Chondrocyte (in vitro differentiated cells): ENCODE measurements at regions not wholly inside any gene's neighbourhood (a gene's known extent, or its start where the extent isn't known, plus 50 kb on each side); places are given as distances from the start of the nearest gene placed in this dataset.
"Not testable (repeated sequence)": the region's sequence is repeated elsewhere in the genome, so short reads cannot be mapped to it uniquely, and the experiment has no call there.

Experiments
- DNase-seq: peaks from one replicate; pipeline ENCODE4 v3.0.0; 2021; ENCODE audit warnings: mixed read lengths, low spot score
- H3K27ac Mint-ChIP-seq: one replicate; pipeline ENCODE4 v1.8.0; 2021; ENCODE audit warnings: mild to moderate bottlenecking, moderate library complexity, mixed read lengths; ENCODE audit not compliant: unreplicated experiment
- H3K27me3 Mint-ChIP-seq: 2 replicates; pipeline ENCODE4 v1.8.0; 2021; ENCODE audit warnings: low read depth, mixed read lengths
- H3K36me3 Mint-ChIP-seq: 2 replicates; pipeline ENCODE4 v1.8.0; 2021; ENCODE audit warnings: low read depth, mixed read lengths
- H3K4me1 Mint-ChIP-seq: 2 replicates; pipeline ENCODE4 v1.8.0; 2021; ENCODE audit warnings: low read depth, mild to moderate bottlenecking, mixed read lengths
- H3K4me3 Mint-ChIP-seq: one replicate; pipeline ENCODE4 v1.8.0; 2021; ENCODE audit warnings: mild to moderate bottlenecking, moderate library complexity, mixed read lengths; ENCODE audit not compliant: unreplicated experiment
- H3K9me3 Mint-ChIP-seq: 2 replicates; pipeline ENCODE4 v1.8.0; 2021; ENCODE audit warnings: low read depth, mixed read lengths
- TF ChIP-seq, protein P1 (sequence below): fragments of 200-600 bp; sonication (generic); IDR thresholded peaks from 2 replicates; pipeline ENCODE4 v1.5.0; 2021; ENCODE audit warnings: antibody characterized with exemption, mild to moderate bottlenecking, moderate library complexity

DNA sequence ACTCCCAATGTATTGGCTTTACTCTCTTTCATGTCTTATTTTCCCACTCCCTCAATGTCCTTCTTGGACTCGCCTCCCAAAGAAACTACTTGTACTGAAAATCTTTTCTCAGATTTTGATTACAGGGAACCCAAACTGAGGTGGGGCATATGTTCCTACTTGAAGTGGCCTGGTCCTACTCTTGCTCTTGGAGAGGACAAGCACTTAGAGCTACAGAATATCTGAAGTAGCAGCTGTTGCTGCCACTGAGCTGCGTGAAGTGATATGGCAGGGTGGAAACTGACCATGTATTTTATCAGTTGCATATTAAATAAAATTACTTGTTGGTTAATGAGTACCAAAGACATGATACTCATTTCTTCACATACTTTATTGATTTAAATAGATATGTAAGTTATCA, 129.5 kb downstream of the TSEN15 start:
- Mint-ChIP-seq H3K27ac (no peak overlapping the region), H3K9me3 (no peaks in the 10 kb centered on the region), H3K4me3 (no peak overlapping the region), H3K27me3 (no peaks in the 10 kb centered on the region), H3K36me3 (no peaks in the 10 kb centered on the region), H3K4me1 (no peaks in the 10 kb centered on the region)
- no peak for DNase-seq
- TF ChIP-seq, protein P1, sequence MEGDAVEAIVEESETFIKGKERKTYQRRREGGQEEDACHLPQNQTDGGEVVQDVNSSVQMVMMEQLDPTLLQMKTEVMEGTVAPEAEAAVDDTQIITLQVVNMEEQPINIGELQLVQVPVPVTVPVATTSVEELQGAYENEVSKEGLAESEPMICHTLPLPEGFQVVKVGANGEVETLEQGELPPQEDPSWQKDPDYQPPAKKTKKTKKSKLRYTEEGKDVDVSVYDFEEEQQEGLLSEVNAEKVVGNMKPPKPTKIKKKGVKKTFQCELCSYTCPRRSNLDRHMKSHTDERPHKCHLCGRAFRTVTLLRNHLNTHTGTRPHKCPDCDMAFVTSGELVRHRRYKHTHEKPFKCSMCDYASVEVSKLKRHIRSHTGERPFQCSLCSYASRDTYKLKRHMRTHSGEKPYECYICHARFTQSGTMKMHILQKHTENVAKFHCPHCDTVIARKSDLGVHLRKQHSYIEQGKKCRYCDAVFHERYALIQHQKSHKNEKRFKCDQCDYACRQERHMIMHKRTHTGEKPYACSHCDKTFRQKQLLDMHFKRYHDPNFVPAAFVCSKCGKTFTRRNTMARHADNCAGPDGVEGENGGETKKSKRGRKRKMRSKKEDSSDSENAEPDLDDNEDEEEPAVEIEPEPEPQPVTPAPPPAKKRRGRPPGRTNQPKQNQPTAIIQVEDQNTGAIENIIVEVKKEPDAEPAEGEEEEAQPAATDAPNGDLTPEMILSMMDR, result no peak

DNA sequence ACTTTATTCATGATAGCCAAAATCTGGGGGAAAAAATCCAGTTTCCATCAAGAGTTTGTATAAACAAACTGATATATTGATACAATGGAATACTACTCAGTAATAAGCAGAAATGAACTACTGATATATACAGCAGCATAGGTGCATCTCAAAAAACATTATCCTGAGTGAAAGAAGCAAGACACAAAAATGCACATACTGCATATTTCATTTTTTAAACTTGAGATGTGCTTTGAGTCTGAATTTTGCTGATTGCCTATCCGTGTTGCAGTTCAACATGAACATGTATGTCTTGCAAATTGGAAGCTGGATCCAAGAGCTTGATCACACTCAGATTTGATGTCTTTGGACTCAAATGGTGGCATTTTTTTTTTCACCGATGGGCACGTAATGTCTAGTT, 132.4 kb downstream of the TSEN15 start:
- Mint-ChIP-seq H3K4me1 (peaks cover 6% of the 10 kb centered on the region), H3K9me3 (peaks cover 15% of the 10 kb centered on the region), H3K27ac (no peak overlapping the region), H3K27me3 (no peaks in the 10 kb centered on the region), H3K4me3 (no peak overlapping the region), H3K36me3 (no peaks in the 10 kb centered on the region)
- TF ChIP-seq, protein P1, result no peak
- DNase-seq, result no peak

DNA sequence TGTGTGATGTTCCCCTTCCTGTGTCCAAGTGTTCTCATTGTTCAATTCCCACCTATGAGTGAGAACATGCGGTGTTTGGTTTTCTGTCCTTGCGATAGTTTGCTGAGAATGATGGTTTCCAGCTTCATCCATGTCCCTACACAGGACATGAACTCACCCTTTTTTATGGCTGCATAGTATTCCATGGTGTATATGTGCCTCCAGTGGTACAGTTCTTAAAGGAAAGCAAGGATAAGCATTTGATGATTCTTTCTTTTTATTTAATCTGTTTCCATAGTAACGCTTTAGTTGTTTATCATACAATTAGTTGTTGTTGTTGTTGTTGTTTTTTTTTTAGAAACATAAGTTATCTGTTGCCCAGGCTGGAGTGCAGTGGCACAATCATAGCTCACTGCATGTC, 133.1 kb downstream of the TSEN15 start:
- DNase-seq, H3K4me1 Mint-ChIP-seq, H3K4me3 Mint-ChIP-seq, H3K27ac Mint-ChIP-seq, H3K27me3 Mint-ChIP-seq, H3K36me3 Mint-ChIP-seq: not testable (repeated sequence)
- peaks cover 15% of the 10 kb centered on the region for H3K9me3 Mint-ChIP-seq

- no peaks in the 10 kb centered on the region for H3K36me3 Mint-ChIP-seq
These were observed 133.8 kb downstream of the TSEN15 start for GRCh38 chr1:184185347-184185746.

GRCh38 chr1:184186167-184186566, 134.6 kb downstream of the TSEN15 start:
- Mint-ChIP-seq H3K4me1 (peaks cover 6% of the 10 kb centered on the region), H3K9me3 (peaks cover 15% of the 10 kb centered on the region), H3K27me3 (no peaks in the 10 kb centered on the region), H3K4me3 (no peak overlapping the region), H3K36me3 (no peaks in the 10 kb centered on the region), H3K27ac (no peak overlapping the region)
- TF ChIP-seq, protein P1, result no peak
- no peak for DNase-seq

More at GRCh38 chr1:184185347-184185746, 133.8 kb downstream of the TSEN15 start:
- H3K4me3 Mint-ChIP-seq, result no peak overlapping the region
- peaks cover 15% of the 10 kb centered on the region for H3K9me3 Mint-ChIP-seq
- no peak overlapping the region for H3K27ac Mint-ChIP-seq
- H3K27me3 Mint-ChIP-seq, result no peaks in the 10 kb centered on the region
- peaks cover 6% of the 10 kb centered on the region for H3K4me1 Mint-ChIP-seq
- DNase-seq, result no peak
- TF ChIP-seq, protein P1, result no peak

DNA sequence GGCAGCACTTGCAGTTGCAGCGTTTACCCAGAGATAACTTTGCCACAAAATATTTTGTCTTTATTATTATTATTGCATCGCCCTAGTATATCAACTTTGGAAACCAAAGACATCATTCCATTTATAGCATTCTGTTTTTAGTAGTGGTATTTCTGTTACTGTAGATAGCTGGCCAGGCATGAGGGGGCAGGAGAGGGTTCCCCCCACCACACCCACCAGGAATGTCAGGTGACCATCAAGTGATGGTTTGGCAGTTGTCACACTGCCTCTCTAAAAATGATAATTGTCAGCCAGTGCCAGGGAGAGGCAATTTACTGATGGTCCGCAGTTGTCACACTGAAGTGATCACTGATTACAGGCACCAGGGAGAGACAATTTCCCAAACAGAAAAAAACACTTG, 135.6 kb downstream of the TSEN15 start:
- Mint-ChIP-seq H3K27me3 (no peaks in the 10 kb centered on the region), H3K36me3 (no peaks in the 10 kb centered on the region)

More for the DNA sequence above, 135.6 kb downstream of the TSEN15 start:
- no peak overlapping the region for H3K27ac Mint-ChIP-seq
- H3K9me3 Mint-ChIP-seq, result peaks cover 15% of the 10 kb centered on the region
- DNase-seq, result no peak
- no peak overlapping the region for H3K4me3 Mint-ChIP-seq
- TF ChIP-seq, protein P1, result no peak
- H3K4me1 Mint-ChIP-seq, result peaks cover 6% of the 10 kb centered on the region
